ENCODE measurements at regions not wholly inside any gene's neighbourhood (a gene's known extent, or its start where the extent isn't known, plus 50 kb on each side); places are given as distances from the start of the nearest gene placed in this dataset.

DNA sequence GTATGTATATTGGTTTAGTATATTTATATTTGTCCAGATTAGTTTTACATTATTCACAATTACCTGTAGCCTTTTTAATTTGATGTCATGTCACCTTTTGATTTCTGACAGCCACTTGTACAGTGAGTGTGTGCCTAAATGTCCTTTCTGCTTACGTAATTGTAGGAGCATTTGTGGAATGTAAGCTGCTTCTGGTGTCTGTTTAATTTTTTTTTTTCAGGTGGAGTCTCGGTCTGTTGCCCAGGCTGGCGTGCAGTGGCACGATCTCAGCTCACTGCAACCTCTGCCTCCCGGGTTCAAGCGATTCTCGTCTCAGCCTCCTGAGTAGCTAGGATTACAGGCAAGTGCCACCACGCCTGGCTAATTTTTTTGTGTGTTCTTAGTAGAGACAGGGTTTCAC lies 91.2 kb upstream of the XAGE2 start:
- TF ChIP-seq POLR2A (IDR thresholded peaks at IDR 0.05; ENCODE audit: low read depth) (no peak), CTCF (IDR thresholded peaks at IDR 0.05) (no peak), EP300 (IDR thresholded peaks at IDR 0.05) (no peak)
